Chondrocyte (in vitro differentiated cells): ENCODE measurements at regions not wholly inside any gene's neighbourhood (a gene's known extent, or its start where the extent isn't known, plus 50 kb on each side); places are given as distances from the start of the nearest gene placed in this dataset.

Source experiments
- DNase-seq: peaks from one replicate; pipeline ENCODE4 v3.0.0; 2021; ENCODE audit warnings: mixed read lengths, low spot score
- H3K27ac Mint-ChIP-seq: one replicate; pipeline ENCODE4 v1.8.0; 2021; ENCODE audit warnings: mild to moderate bottlenecking, moderate library complexity, mixed read lengths; ENCODE audit not compliant: unreplicated experiment
- H3K27me3 Mint-ChIP-seq: 2 replicates; pipeline ENCODE4 v1.8.0; 2021; ENCODE audit warnings: low read depth, mixed read lengths
- H3K36me3 Mint-ChIP-seq: 2 replicates; pipeline ENCODE4 v1.8.0; 2021; ENCODE audit warnings: low read depth, mixed read lengths
- H3K4me1 Mint-ChIP-seq: 2 replicates; pipeline ENCODE4 v1.8.0; 2021; ENCODE audit warnings: low read depth, mild to moderate bottlenecking, mixed read lengths
- H3K4me3 Mint-ChIP-seq: one replicate; pipeline ENCODE4 v1.8.0; 2021; ENCODE audit warnings: mild to moderate bottlenecking, moderate library complexity, mixed read lengths; ENCODE audit not compliant: unreplicated experiment
- H3K9me3 Mint-ChIP-seq: 2 replicates; pipeline ENCODE4 v1.8.0; 2021; ENCODE audit warnings: low read depth, mixed read lengths
- TF ChIP-seq, protein P1 (sequence below): fragments of 200-600 bp; sonication (generic); IDR thresholded peaks from 2 replicates; pipeline ENCODE4 v1.5.0; 2021; ENCODE audit warnings: antibody characterized with exemption, mild to moderate bottlenecking, moderate library complexity

DNA sequence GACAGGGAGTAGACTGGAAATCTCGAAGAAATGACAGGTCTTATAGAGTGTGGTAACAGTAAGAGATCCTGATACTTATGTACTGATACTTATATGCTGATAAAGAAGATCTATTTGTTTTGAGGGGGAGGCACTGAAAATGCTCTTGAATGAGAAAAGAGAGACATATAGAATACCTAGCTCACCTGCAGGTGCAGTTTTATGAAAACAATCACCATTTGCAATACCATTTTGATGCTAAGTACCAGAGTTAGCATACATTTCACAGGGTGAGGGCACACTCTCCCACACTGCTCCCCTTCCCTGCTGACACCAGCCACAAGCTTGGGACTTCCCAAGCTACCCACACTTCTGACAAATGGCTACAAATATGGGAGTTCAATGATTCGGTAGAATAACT is 1490.1 kb upstream of the IGFBP7 start:
- DNase-seq: no peak
- Mint-ChIP-seq H3K27me3 (no peaks in the 10 kb centered on the region), H3K36me3 (no peaks in the 10 kb centered on the region), H3K9me3 (no peaks in the 10 kb centered on the region), H3K27ac (no peak overlapping the region), H3K4me1 (no peaks in the 10 kb centered on the region), H3K4me3 (no peak overlapping the region)
- TF ChIP-seq, protein P1, sequence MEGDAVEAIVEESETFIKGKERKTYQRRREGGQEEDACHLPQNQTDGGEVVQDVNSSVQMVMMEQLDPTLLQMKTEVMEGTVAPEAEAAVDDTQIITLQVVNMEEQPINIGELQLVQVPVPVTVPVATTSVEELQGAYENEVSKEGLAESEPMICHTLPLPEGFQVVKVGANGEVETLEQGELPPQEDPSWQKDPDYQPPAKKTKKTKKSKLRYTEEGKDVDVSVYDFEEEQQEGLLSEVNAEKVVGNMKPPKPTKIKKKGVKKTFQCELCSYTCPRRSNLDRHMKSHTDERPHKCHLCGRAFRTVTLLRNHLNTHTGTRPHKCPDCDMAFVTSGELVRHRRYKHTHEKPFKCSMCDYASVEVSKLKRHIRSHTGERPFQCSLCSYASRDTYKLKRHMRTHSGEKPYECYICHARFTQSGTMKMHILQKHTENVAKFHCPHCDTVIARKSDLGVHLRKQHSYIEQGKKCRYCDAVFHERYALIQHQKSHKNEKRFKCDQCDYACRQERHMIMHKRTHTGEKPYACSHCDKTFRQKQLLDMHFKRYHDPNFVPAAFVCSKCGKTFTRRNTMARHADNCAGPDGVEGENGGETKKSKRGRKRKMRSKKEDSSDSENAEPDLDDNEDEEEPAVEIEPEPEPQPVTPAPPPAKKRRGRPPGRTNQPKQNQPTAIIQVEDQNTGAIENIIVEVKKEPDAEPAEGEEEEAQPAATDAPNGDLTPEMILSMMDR: no peak

DNA sequence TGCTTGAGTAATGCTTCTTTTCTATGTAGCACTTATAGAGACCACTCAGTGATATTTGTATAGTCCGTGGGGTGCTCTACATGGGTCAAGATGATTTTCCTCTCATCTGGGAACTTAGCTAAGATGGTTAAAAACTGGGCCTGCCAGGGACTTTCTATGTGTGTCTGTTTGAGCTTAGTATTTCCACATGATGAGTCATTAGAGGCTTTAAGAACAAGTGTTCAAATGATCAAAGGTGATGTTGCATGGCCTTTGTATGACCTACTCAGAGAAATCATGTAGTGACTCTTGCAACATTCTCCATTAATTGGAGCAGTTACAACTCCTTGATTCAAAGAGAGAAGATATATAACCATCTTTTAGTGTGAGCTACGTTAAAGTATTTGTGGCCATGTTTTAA is 1480.5 kb upstream of the IGFBP7 start:
- no peaks in the 10 kb centered on the region for H3K9me3 Mint-ChIP-seq
- TF ChIP-seq, protein P1: no peak
- no peak overlapping the region for H3K4me3 Mint-ChIP-seq
- no peak overlapping the region for H3K27ac Mint-ChIP-seq
- no peaks in the 10 kb centered on the region for H3K36me3 Mint-ChIP-seq
- no peak for DNase-seq
- no peaks in the 10 kb centered on the region for H3K4me1 Mint-ChIP-seq
- H3K27me3 Mint-ChIP-seq: peaks cover 3% of the 10 kb centered on the region

DNA sequence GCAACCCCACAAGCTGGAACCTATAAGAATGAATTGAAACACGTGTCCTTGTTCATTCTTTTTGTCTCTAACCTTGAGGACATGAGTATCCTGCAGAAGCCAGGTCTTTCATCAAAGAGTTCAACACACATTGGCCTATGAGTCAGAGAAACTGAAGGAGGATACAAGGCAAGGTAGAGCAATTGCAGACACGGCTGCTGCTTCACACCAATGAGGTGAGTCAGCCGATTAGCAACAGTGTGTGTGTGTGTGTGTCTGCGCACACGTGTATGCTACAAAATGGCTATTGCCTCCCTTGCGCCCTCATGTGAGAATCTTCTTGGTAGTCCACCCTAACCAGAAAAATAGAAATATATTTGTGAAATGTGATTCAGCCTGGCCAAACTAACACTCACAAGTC is 1477.7 kb upstream of the IGFBP7 start:
- no peaks in the 10 kb centered on the region for H3K27me3 Mint-ChIP-seq
- DNase-seq: no peak
- H3K4me1 Mint-ChIP-seq: no peaks in the 10 kb centered on the region
- H3K9me3 Mint-ChIP-seq: peaks cover 21% of the 10 kb centered on the region
- no peak overlapping the region for H3K27ac Mint-ChIP-seq
- no peak overlapping the region for H3K4me3 Mint-ChIP-seq
- TF ChIP-seq, protein P1: no peak
- no peaks in the 10 kb centered on the region for H3K36me3 Mint-ChIP-seq

DNA sequence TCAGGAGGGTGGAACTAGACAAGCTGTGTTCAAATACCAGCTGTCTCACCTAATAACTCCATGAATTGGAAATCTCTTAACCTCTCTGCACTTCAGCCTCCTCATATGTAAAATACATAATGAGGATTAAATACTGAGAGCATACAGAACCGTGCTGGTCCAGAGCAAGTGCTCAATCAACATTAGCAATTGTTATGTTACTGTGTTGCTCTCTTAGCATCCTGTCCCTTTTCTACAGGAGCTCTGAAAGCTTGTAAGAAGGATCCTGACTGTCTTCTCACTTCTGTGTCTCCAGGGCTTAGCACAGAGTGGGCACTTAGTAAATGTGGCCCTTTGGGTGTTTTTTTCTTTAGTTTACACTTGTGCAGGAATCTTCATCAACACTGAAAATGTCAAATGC is 1456.1 kb upstream of the IGFBP7 start:
- H3K4me1 Mint-ChIP-seq: no peaks in the 10 kb centered on the region
- no peak for DNase-seq
- no peaks in the 10 kb centered on the region for H3K36me3 Mint-ChIP-seq
- no peaks in the 10 kb centered on the region for H3K27me3 Mint-ChIP-seq
- TF ChIP-seq, protein P1: no peak
- no peak overlapping the region for H3K4me3 Mint-ChIP-seq
- H3K27ac Mint-ChIP-seq: no peak overlapping the region
- peaks cover 4% of the 10 kb centered on the region for H3K9me3 Mint-ChIP-seq

DNA sequence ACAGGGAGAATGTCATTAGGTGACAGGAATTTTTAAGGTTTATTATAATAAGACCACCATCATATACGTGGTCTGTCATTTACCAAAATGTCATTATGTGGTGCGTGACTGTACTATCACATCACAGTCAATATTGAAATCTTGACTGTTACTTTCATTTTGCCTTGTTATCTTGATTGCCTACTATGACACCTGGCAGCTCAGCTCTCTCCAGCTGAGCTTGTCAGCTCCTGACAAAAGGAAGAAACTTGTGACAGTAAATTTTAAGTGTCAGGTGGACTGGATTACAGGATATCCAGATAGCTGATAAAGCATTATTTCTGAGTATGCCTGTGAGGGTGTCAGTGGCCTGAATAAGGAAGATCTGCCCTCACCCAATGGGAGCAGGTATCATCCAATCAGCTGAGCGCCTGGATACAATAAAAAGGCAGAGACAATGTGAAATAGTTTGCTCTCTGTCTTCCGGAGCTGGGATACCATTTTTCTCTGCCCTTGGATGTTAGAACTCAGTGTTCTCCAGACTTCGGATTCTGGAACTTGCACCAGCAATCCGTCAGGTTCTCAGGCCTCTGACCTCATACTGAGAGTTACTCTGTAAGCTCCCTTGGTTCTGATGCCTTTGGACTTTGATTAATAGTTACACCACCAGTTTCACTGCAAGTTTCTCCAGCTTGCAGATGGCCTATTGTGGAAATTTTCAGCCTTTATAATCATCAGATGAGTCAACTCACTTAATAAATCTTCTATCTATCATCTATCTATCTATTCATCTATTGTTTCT is 1454.7 kb upstream of the IGFBP7 start:
- TF ChIP-seq, protein P1: no peak
- DNase-seq: no peak
- H3K9me3 Mint-ChIP-seq: no peaks in the 10 kb centered on the region
- no peaks in the 10 kb centered on the region for H3K27me3 Mint-ChIP-seq
- H3K4me3 Mint-ChIP-seq: no peak overlapping the region
- H3K36me3 Mint-ChIP-seq: no peaks in the 10 kb centered on the region
- no peaks in the 10 kb centered on the region for H3K4me1 Mint-ChIP-seq
- H3K27ac Mint-ChIP-seq: no peak overlapping the region
